ENCODE measurements at regions not wholly inside any gene's neighbourhood (a gene's known extent, or its start where the extent isn't known, plus 50 kb on each side); places are given as distances from the start of the nearest gene placed in this dataset.

DNA sequence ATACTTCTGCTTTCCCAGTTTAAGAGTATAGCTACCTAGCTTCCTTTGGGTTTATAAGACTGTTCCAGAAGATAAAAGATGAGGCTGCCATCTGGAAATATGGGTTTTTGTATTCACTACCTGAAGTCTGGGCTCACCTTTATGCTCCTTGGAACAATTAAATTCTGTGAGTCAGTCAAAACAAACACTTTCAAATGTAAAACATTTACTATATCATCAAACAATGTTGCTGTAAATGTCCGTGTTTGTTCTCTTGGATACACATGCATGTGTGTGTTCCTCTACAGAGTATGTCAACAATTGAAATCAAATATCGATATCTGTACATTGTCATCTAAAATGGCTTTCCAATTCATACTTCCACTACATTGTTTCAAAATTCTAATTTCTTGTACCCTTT lies 525.6 kb downstream of the MDFIC start:
- Histone ChIP-seq H4K8ac (ENCODE audit: low read depth in 2 of 2, low read length in 2 of 2) (no peak overlapping the region), H4K5ac (ENCODE audit: low read depth, low read length) (no peak overlapping the region), H3K23ac (ENCODE audit: low read depth, low read length) (no peak overlapping the region), H3K14ac (replicated peaks; ENCODE audit: low read depth, low read length) (no peak overlapping the region), H2AK5ac (ENCODE audit: low read depth, low read length) (no peak overlapping the region), H2AFZ (replicated peaks; ENCODE audit: low read length, poor library complexity) (no peak overlapping the region), H4K20me1 (ENCODE audit: insufficient read depth, low read length) (no peaks in the 10 kb centered on the region), H3K18ac (ENCODE audit: low read depth, low read length) (no peak overlapping the region), H3K9me3 (ENCODE audit: control insufficient read depth, insufficient read depth, low read length) (no peaks in the 10 kb centered on the region), H3K79me1 (ENCODE audit: low read depth in 1 of 2, low read length in 2 of 2) (no peaks in the 10 kb centered on the region), H2BK20ac (ENCODE audit: low read depth, low read length) (no peak overlapping the region), H3K4me3 (ENCODE audit: insufficient read depth, low read depth, low read length) (no peak overlapping the region), H2BK5ac (ENCODE audit: low read depth, low read length, poor library complexity, severe bottlenecking) (no peak overlapping the region), H2BK15ac (ENCODE audit: low read depth, low read length) (no peak overlapping the region), H3K9me1 (ENCODE audit: insufficient read depth, low read length) (no peaks in the 10 kb centered on the region), H4K91ac (ENCODE audit: insufficient read depth, low read depth, low read length) (no peak overlapping the region), H3K27me3 (ENCODE audit: control insufficient read depth, insufficient read depth, low read length) (no peaks in the 10 kb centered on the region), H3K27ac (ENCODE audit: insufficient read depth, low read length) (no peak overlapping the region), H3K56ac (ENCODE audit: extremely low read depth, insufficient read depth, low read length) (no peak overlapping the region), H2AK9ac (replicated peaks; ENCODE audit: low read depth, low read length, poor library complexity) (no peak overlapping the region), H3K4me2 (ENCODE audit: low read depth, low read length) (no peak overlapping the region), H3K36me3 (ENCODE audit: control insufficient read depth, insufficient read depth, low read length) (no peaks in the 10 kb centered on the region), H3K4ac (ENCODE audit: low read depth, low read length) (no peak overlapping the region), H3K4me1 (ENCODE audit: control insufficient read depth, insufficient read depth, low read length) (no peaks in the 10 kb centered on the region), H2BK120ac (ENCODE audit: low read depth, low read length) (no peak overlapping the region), H3K9ac (ENCODE audit: low read depth, low read length) (no peak overlapping the region)
- intact Hi-C loops (cut with micrococcal nuclease) (no loop called here), dilution Hi-C loops (cut with HindIII; ENCODE audit: low sequenced_read_pairs, unreplicated experiment) (no loop called here), in situ Hi-C loops (cut with MboI; ENCODE audit: low sequenced_read_pairs) (no loop called here)
- WGBS, 2 experiments (ENCODE audit: extremely low coverage in 2 of 2, insufficient read length in 1 of 2): 100% methylated on average over 1 of the region's 2 CpGs; no CpG with 5 or more reads in 1 of the 2 experiments
- DNase-seq (no peak), ATAC-seq (ENCODE audit: low read depth) (no peak)
- no peak for TF ChIP-seq RCOR1 (IDR thresholded peaks at IDR 0.05; ENCODE audit: insufficient replicate concordance, low read length)
- TF ChIP-seq BHLHE40 (IDR thresholded peaks at IDR 0.05; ENCODE audit: low read depth, low read length): no peak
- TF ChIP-seq RAD21 (IDR thresholded peaks at IDR 0.05; ENCODE audit: low read length): no peak
- no peak for TF ChIP-seq NFE2L2 (IDR thresholded peaks at IDR 0.05; ENCODE audit: low read depth, low read length)
- TF ChIP-seq FOS (IDR thresholded peaks at IDR 0.05; ENCODE audit: low read depth, low read length): no peak
- TF ChIP-seq SMC3 (IDR thresholded peaks at IDR 0.05; ENCODE audit: low read depth, low read length): no peak
- TF ChIP-seq RFX5 (IDR thresholded peaks at IDR 0.05; ENCODE audit: low read depth, low read length): no peak
- TF ChIP-seq, protein P1, sequence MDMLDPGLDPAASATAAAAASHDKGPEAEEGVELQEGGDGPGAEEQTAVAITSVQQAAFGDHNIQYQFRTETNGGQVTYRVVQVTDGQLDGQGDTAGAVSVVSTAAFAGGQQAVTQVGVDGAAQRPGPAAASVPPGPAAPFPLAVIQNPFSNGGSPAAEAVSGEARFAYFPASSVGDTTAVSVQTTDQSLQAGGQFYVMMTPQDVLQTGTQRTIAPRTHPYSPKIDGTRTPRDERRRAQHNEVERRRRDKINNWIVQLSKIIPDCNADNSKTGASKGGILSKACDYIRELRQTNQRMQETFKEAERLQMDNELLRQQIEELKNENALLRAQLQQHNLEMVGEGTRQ (IDR thresholded peaks at IDR 0.05; ENCODE audit: low read depth, low read length): no peak
- no peak for TF ChIP-seq MXI1 (IDR thresholded peaks at IDR 0.05; ENCODE audit: borderline replicate concordance, low read depth, low read length)
- TF ChIP-seq, protein P2, sequence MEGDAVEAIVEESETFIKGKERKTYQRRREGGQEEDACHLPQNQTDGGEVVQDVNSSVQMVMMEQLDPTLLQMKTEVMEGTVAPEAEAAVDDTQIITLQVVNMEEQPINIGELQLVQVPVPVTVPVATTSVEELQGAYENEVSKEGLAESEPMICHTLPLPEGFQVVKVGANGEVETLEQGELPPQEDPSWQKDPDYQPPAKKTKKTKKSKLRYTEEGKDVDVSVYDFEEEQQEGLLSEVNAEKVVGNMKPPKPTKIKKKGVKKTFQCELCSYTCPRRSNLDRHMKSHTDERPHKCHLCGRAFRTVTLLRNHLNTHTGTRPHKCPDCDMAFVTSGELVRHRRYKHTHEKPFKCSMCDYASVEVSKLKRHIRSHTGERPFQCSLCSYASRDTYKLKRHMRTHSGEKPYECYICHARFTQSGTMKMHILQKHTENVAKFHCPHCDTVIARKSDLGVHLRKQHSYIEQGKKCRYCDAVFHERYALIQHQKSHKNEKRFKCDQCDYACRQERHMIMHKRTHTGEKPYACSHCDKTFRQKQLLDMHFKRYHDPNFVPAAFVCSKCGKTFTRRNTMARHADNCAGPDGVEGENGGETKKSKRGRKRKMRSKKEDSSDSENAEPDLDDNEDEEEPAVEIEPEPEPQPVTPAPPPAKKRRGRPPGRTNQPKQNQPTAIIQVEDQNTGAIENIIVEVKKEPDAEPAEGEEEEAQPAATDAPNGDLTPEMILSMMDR (conservative IDR thresholded peaks at IDR 0.05; ENCODE audit: low read depth, low read length): no peak
- no peak for TF ChIP-seq CHD1 (IDR thresholded peaks at IDR 0.05; ENCODE audit: low read depth, low read length)
- TF ChIP-seq MAZ (IDR thresholded peaks at IDR 0.05; ENCODE audit: borderline replicate concordance, low read depth, low read length): no peak
- TF ChIP-seq, protein P3, sequence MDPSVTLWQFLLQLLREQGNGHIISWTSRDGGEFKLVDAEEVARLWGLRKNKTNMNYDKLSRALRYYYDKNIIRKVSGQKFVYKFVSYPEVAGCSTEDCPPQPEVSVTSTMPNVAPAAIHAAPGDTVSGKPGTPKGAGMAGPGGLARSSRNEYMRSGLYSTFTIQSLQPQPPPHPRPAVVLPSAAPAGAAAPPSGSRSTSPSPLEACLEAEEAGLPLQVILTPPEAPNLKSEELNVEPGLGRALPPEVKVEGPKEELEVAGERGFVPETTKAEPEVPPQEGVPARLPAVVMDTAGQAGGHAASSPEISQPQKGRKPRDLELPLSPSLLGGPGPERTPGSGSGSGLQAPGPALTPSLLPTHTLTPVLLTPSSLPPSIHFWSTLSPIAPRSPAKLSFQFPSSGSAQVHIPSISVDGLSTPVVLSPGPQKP (IDR thresholded peaks at IDR 0.05; ENCODE audit: borderline replicate concordance, low read depth, low read length): no peak
- TF ChIP-seq MAFK (IDR thresholded peaks at IDR 0.05; ENCODE audit: low read depth, low read length): no peak
- TF ChIP-seq CEBPB (IDR thresholded peaks at IDR 0.05; ENCODE audit: low read depth, low read length): no peak
- TF ChIP-seq POLR2A (IDR thresholded peaks at IDR 0.05; ENCODE audit: low read depth, low read length): no peak
- POLR2A ChIA-PET (ENCODE audit: unreplicated experiment): no interaction called here
- CTCF ChIA-PET: no interaction called here
- BruUV-seq (replicated peaks): no TSS peak
